Stimulated activated CD4-positive, alpha-beta T cell treated with anti-CD3 and anti-CD28 coated beads, Interleukin-1b, Interleukin-23, amount 100 ng/mL, for 24 hours (primary cell): ENCODE measurements at regions not wholly inside any gene's neighbourhood (a gene's known extent, or its start where the extent isn't known, plus 50 kb on each side); places are given as distances from the start of the nearest gene placed in this dataset.
"Not testable (repeated sequence)": the region's sequence is repeated elsewhere in the genome, so short reads cannot be mapped to it uniquely, and the experiment has no call there.

Experiments
- DNase-seq, 4 experiments: peaks; one replicate each; pipeline ENCODE4 v3.0.0-alpha.2; 2020; ENCODE audit warnings: low read depth in 4 of 4, low spot score in 1 of 4

DNA sequence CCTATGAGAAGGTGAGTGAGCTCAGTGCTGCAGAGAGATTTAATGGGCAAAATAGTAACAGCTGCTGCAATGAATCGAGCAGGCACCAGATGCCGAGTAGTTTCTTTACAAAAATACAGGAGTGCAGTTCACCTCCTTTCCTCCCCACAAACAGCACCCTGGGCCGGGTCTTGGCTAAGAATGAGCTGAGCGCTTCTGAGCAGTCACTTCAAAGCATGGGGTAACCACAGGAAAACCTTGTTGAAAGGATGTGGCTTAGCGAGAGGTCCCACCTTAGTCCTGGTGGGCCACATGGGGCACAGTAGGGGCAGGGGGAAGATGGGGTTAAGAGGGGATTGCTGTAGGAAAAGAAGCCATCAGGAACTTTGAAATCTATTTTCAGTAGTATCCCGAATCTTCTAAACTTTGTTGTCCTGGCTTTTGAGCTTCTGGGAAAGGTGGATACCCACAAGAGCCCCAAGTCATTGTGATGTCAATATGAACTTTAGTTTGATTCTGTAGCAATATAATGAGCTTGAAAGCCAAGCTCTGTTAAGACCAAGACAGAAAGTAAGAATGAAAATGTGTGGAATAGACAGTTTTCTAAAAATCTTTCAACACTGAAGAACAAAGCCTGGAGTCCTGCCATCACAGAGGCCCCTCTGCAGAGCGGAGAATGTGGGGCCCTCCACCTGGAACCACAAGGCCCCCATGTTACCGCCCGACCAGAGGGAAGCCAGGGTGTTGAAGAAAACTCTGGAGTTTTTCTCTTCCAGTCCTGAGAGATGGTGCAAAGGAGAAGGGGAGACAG lies 101.0 kb upstream of the ZNF236 start:
- DNase-seq, result peak in 2 of 4 experiments; percentile 7 to 20

GRCh38 chr18:76720683-76721082 lies 101.7 kb upstream of the ZNF236 start:
- no peak for DNase-seq

GRCh38 chr18:76715012-76715610 lies 107.2 kb upstream of the ZNF236 start:
- DNase-seq, result no peak

DNA sequence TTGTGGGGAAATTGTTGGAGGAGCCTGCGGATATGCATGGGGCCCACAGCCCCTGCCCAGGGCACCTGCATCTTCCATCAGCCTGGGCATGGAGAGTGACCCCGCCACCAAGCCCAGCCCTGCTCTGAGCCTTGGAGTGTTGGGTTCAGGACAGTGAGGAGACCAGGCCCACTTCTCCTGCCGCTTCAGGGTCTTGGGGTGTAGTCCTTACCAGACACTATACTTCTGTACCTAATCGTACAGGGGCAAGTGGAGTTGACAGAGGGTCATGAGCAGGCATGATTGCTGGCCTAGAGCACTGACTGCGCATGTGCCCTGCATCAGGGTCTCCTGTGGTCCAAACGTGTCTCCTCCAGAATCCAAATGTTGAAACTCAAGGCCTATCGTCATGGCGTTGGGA lies 108.9 kb upstream of the ZNF236 start:
- no peak for DNase-seq

GRCh38 chr18:76712511-76713140 lies 109.7 kb upstream of the ZNF236 start:
- no peak for DNase-seq

- DNase-seq, result no peak
Measured at GRCh38 chr18:76710646-76711520, 111.5 kb upstream of the ZNF236 start.

DNA sequence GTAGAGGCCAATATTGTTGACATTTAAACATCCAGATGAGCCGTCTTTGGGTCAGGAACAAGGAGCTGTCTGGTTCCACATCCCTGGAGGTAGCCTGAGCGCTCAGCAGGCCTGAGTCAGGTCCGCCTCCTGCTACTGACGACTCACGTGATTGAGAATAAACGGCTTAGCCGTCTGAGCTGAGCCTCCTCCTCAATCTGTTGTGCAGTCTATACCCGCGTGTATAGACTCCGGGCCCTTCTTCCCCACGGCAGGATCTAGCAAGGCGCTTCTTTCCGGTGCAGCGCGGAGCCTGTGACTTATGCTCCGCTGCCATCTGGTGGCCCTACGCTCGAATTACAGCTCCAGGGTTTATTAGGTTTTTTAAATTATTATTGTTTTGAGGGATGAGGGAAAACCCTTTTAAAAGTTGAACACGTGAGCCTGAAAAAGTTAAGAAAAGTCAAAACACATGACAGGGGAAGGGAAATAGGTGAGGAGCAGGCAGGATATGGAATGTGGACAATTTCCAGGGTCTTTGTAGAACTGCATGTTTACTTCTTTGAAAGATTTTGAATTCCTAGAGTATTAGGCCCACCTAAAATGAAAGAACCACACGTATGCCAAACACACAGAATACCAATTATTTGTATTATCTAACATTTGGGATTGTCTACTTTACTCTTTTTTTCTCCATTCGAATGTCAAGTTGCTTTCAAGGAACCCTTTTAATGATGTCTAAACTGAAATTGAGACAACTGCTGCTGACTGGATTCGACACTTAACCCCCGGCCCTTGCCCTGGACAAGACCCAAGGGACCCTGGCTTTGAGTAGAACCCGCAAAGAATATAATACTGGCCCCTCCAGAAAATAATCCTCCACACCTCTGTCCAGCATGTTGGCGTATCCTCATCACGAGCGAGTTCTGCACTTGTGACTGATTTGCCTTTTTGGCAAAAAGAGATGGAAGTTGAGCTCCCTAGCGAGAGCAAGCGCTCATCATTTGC lies 112.4 kb upstream of the ZNF236 start:
- DNase-seq, result peak; percentile 28 to 42 (median 30)

DNA sequence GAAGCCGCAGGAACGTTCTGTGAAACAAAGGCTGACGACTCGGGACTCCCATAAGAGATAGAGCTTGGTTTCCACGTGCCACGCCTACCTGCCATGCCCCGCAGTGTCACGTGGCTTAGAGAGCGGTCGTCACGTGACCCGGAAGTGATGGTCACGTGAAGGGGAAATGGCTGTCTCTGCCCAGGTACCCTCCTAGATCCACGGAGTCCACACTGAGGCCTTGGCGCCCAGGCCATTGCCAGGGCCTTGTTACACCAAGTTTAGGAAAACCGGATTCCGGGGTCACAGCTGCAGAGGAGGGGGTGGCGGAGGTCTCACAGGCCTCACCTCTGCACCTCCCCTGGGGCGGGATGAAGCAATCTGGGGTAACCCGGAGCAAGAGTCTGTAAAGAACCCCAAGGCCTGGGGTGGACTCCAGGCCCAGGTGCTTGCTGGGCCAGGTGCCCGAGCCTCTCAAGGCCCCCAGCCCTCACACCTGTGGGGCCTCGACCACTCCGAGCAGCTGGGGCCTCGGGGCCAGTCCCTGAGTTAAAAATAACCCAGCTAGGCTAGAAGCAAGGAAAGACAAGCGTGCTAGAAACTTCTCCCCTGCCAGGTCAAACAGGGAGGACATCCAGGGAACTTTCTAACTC lies 113.5 kb upstream of the ZNF236 start:
- no peak for DNase-seq

GRCh38 chr18:76708071-76708721 lies 114.2 kb upstream of the ZNF236 start:
- DNase-seq, result no peak

- no peak for DNase-seq
Measured at GRCh38 chr18:76707534-76707933, 114.8 kb upstream of the ZNF236 start.

- DNase-seq, result not testable (repeated sequence)
Measured at GRCh38 chr18:76704589-76704988, 117.8 kb upstream of the ZNF236 start.

DNA sequence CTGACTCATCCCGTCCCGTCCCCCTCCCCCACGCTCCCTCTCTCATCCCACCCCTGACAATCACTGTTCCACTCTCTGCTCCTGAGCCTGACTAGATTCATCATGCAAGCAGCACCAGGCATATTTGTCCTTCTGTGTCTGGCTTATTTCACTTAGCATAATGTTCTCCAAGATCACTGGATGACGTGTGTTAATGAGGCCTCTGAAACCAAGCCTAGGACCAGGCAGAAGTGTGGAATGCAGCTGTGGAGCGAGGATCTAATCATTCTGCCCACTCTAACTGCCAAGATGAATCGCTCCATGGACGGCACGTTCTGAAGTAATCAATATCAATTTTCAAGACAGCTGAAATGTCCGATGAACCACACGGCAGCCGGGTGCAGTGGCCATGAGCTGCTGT lies 122.4 kb upstream of the ZNF236 start:
- DNase-seq, result no peak

DNA sequence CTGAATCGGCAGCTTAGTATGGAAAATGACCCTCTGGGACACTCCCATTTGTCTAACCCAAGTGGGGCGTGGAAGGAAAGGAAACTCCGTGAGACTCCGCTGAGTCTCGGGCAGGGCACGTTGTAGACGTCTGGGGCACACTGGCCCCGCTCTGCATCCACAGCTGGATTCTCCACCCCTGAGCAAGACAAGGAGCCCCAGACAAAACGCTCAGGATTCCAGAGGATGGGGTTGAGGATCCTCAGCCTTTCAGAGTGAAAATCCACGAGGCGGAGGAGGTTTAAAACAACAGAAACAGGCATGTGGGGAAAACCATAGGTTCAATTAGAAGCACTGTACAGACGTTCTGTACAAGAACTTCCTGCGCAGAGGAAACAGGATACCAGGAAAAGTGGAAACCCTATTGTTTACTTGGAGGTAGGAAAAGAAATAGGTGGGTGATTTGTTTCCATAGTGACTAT lies 124.9 kb upstream of the ZNF236 start:
- no peak for DNase-seq

- DNase-seq, result no peak
Measured at GRCh38 chr18:76691800-76692199, 130.6 kb upstream of the ZNF236 start.

- DNase-seq, result no peak
Measured at GRCh38 chr18:76689646-76690264, 132.6 kb upstream of the ZNF236 start.

- DNase-seq, result no peak
Measured at GRCh38 chr18:76688724-76689472, 133.5 kb upstream of the ZNF236 start.

DNA sequence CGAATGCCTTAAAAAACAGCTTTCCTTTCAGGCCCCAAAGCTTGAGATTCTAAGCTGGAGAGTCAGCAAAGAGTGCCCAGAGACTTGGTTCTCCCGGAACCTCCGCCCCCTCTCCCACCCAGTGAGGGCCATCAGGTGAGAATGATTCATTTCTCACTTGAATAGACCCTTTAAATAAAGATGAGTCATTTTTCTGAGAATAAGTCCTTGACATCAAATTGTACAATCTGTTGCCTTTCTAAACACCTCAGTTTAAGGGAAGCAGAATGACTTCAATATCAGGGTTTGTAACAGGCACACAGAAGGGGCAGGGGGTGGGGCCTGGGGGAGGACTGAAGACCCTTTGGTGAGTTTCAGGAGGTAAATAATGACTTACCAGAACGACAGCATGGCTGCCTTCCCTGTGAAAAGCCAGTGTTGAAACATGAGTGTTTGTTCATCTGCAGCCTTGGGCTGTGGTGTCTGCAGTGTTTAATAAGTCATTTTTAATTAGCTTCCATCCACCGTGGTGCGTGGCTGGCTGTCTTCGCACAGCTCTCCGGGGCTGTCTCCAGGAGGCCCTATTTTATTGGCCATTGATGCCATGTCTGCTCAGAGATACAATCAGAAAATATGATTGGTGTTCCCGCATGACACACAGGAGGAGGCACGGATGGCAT lies 134.9 kb upstream of the ZNF236 start:
- DNase-seq, result no peak
